OCI-LY1 (cell line): ENCODE measurements at regions not wholly inside any gene's neighbourhood (a gene's known extent, or its start where the extent isn't known, plus 50 kb on each side); places are given as distances from the start of the nearest gene placed in this dataset.

ENCODE experiments used
- H2AFZ ChIP-seq: fragments of 200-600 bp; sonication (generic), shearing (Covaris generic); 2 replicates; pipeline ENCODE4 v1.6.0; 2014; ENCODE audit warnings: antibody characterized with exemption, mild to moderate bottlenecking, low read length
- H3F3A ChIP-seq: fragments of 200-600 bp; sonication (generic), shearing (Covaris generic); 2 replicates; pipeline ENCODE4 v1.6.0; 2014; ENCODE audit warnings: mild to moderate bottlenecking, antibody characterized with exemption, low read length, moderate library complexity; ENCODE audit not compliant: insufficient read depth
- H3K27ac ChIP-seq: fragments of 200-600 bp; sonication (generic); 2 replicates; pipeline ENCODE4 v1.5.1; 2014; ENCODE audit warnings: low read length, mixed run types, mild to moderate bottlenecking, low read depth; ENCODE audit not compliant: poor library complexity, severe bottlenecking
- H3K27me3 ChIP-seq: fragments of 200-600 bp; sonication (generic); 2 replicates; pipeline ENCODE4 v1.6.0; 2014; ENCODE audit warnings: antibody characterized with exemption, mild to moderate bottlenecking, low read length, moderate library complexity; ENCODE audit not compliant: insufficient read depth
- H3K36me3 ChIP-seq: fragments of 200-600 bp; sonication (generic); 2 replicates; pipeline ENCODE4 v1.6.1; 2014; ENCODE audit warnings: mild to moderate bottlenecking, antibody characterized with exemption, low read length, moderate library complexity, mixed read lengths; ENCODE audit not compliant: insufficient read depth
- H3K4me1 ChIP-seq: fragments of 200-600 bp; sonication (generic); 2 replicates; pipeline ENCODE4 v1.5.1; 2014; ENCODE audit warnings: mild to moderate bottlenecking, low read length, moderate library complexity; ENCODE audit not compliant: insufficient read depth, severe bottlenecking
- H3K4me2 ChIP-seq: fragments of 200-600 bp; sonication (generic), shearing (Covaris generic); 2 replicates; pipeline ENCODE4 v1.6.1; 2014; ENCODE audit warnings: low read length
- H3K4me3 ChIP-seq: fragments of 200-600 bp; sonication (generic); 2 replicates; pipeline ENCODE4 v1.5.1; 2014; ENCODE audit warnings: low read length, low read depth, mild to moderate bottlenecking, mixed read lengths; ENCODE audit not compliant: poor library complexity, severe bottlenecking
- H3K79me2 ChIP-seq: fragments of 200-600 bp; shearing (Covaris generic); 2 replicates; pipeline ENCODE4 v1.6.1; 2016; ENCODE audit warnings: mixed run types, low read length, mixed read lengths; ENCODE audit not compliant: insufficient read depth
- H3K9ac ChIP-seq: fragments of 200-600 bp; sonication (generic), shearing (Covaris generic); 2 replicates; pipeline ENCODE4 v1.6.1; 2014; ENCODE audit warnings: mild to moderate bottlenecking, low read length, mixed read lengths
- H3K9me2 ChIP-seq: fragments of 200-600 bp; sonication (generic), shearing (Covaris generic); 2 replicates; pipeline ENCODE4 v1.6.1; 2014; ENCODE audit warnings: low read depth, mild to moderate bottlenecking, low read length, mixed read lengths
- H3K9me3 ChIP-seq: fragments of 200-600 bp; shearing (Covaris generic); 2 replicates; pipeline ENCODE4 v1.6.1; 2014; ENCODE audit warnings: low read length, mixed read lengths
- H4K20me1 ChIP-seq: fragments of 200-600 bp; sonication (generic), shearing (Covaris generic); 2 replicates; pipeline ENCODE4 v1.6.0; 2016; ENCODE audit warnings: mild to moderate bottlenecking, low read length; ENCODE audit not compliant: insufficient read depth
- CTCF ChIP-seq: fragments of 200-600 bp; sonication (generic), shearing (Covaris generic); IDR thresholded peaks from 2 replicates; pipeline ENCODE4 v1.5.1; 2017; ENCODE audit warnings: mild to moderate bottlenecking, antibody characterized with exemption, low read length, moderate library complexity, mixed read lengths
- EZH2 ChIP-seq: fragments of 200-600 bp; sonication (generic), shearing (Covaris generic); IDR thresholded peaks from 2 replicates; pipeline ENCODE4 v1.8.0; 2017; ENCODE audit warnings: borderline replicate concordance, mixed run types, mild to moderate bottlenecking, antibody characterized with exemption, low read length, moderate library complexity, mixed read lengths

DNA sequence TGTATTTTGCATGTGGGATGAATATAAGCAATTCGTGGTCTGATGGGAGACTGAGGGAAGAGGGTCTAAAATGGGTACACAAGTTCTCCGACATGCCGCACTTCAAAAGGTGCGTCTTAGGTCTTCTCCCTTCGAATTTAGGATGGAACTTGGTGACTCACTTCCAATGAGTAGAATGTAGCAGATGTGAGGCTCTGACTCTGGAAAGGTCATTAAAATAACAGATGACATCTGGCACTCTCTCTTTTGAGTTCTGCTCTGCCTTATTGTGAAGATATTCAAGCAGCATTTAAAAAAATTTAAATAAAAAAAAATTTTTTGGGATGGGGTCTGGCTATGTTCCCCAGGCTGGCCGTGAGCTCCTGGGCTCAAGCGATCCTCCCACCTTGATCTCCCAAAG is 92.7 kb downstream of the TMEM100 start:
- H3K79me2 ChIP-seq, result no peaks in the 10 kb centered on the region
- no peaks in the 10 kb centered on the region for H3F3A ChIP-seq
- no peak for TF ChIP-seq CTCF
- no peak for TF ChIP-seq EZH2
- H3K9ac ChIP-seq, result no peak overlapping the region
- no peak overlapping the region for H3K4me2 ChIP-seq
- H3K36me3 ChIP-seq, result no peaks in the 10 kb centered on the region
- H2AFZ ChIP-seq, result no peak overlapping the region
- no peaks in the 10 kb centered on the region for H3K9me2 ChIP-seq
- no peak overlapping the region for H3K27ac ChIP-seq
- H3K4me1 ChIP-seq, result no peaks in the 10 kb centered on the region
- no peak overlapping the region for H3K4me3 ChIP-seq
- H3K9me3 ChIP-seq, result no peaks in the 10 kb centered on the region
- H4K20me1 ChIP-seq, result no peaks in the 10 kb centered on the region
- no peaks in the 10 kb centered on the region for H3K27me3 ChIP-seq

DNA sequence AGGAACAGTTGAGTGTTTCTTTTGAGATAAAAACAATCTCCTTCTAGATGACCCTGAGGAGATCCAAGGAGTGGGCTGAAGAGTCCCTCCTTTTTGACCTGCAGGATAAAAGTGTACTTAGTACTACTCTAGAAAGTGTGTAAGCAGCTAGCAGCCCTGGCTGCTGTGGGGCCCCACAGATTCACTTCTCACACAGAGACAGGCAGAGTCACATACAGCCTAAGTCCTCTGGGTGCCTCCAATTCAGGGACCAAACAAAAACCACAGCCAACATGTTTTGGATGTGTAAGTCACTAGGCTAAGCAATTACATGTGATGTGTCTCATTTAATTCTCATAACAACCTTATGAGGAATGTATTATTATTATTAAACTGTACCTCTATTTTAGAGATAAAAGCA is 97.1 kb downstream of the TMEM100 start:
- Histone ChIP-seq H4K20me1 (no peaks in the 10 kb centered on the region), H3K27me3 (no peaks in the 10 kb centered on the region), H3K9me3 (no peaks in the 10 kb centered on the region), H3K27ac (no peak overlapping the region), H3K4me3 (no peak overlapping the region), H3K9ac (no peak overlapping the region), H3K36me3 (no peaks in the 10 kb centered on the region), H3K79me2 (no peaks in the 10 kb centered on the region), H2AFZ (no peak overlapping the region), H3K4me2 (no peak overlapping the region), H3F3A (no peaks in the 10 kb centered on the region), H3K9me2 (no peaks in the 10 kb centered on the region), H3K4me1 (no peaks in the 10 kb centered on the region)
- TF ChIP-seq EZH2, result no peak
- TF ChIP-seq CTCF, result no peak

- no peaks in the 10 kb centered on the region for H3K4me1 ChIP-seq
- H3K79me2 ChIP-seq, result no peaks in the 10 kb centered on the region
- no peak overlapping the region for H3K4me2 ChIP-seq
- no peaks in the 10 kb centered on the region for H3K9me3 ChIP-seq
- H3K36me3 ChIP-seq, result no peaks in the 10 kb centered on the region
- H4K20me1 ChIP-seq, result no peaks in the 10 kb centered on the region
- H3K27ac ChIP-seq, result no peak overlapping the region
- no peak for TF ChIP-seq CTCF
- no peak for TF ChIP-seq EZH2
- H3K9me2 ChIP-seq, result no peaks in the 10 kb centered on the region
- no peak overlapping the region for H2AFZ ChIP-seq
- H3K4me3 ChIP-seq, result no peak overlapping the region
- H3F3A ChIP-seq, result no peaks in the 10 kb centered on the region
- H3K9ac ChIP-seq, result no peak overlapping the region
- H3K27me3 ChIP-seq, result no peaks in the 10 kb centered on the region
Observed at GRCh38 chr17:55624772-55625433, 97.8 kb downstream of the TMEM100 start.
